B cell (primary cell): ENCODE measurements at regions not wholly inside any gene's neighbourhood (a gene's known extent, or its start where the extent isn't known, plus 50 kb on each side); places are given as distances from the start of the nearest gene placed in this dataset.

Experiments
- ATAC-seq: fragments of 200-7000 bp; cut with Tn5 transposase; one replicate; pipeline ENCODE4 v1.10.0; 2021; ENCODE audit warnings: low read depth, mild to moderate bottlenecking, moderate number of reproducible peaks, moderate library complexity
- CTCF ChIA-PET: fragments of 350-600 bp; sonication (Branson Sonifier 250); formaldehyde crosslinking; loops from one replicate; lab custom pipeline; 2021; ENCODE audit warnings: antibody characterized with exemption, inconsistent platforms; lab: Charles Lee
- POLR2A ChIA-PET: fragments of 350-600 bp; sonication (Branson Sonifier 250); formaldehyde crosslinking; loops from one replicate; lab custom pipeline; 2021; ENCODE audit warnings: antibody characterized with exemption; lab: Charles Lee
- DNase-seq: peaks from one replicate; pipeline ENCODE4 v3.0.0; 2013
- H2AFZ ChIP-seq: 2 replicates; pipeline ENCODE4 v1.6.1; 2012; ENCODE audit warnings: mild to moderate bottlenecking, low read depth, low read length; ENCODE audit not compliant: insufficient read depth, poor library complexity, severe bottlenecking
- H3K27ac ChIP-seq, 2 donors: 1 replicate in 1 of 2; 2 replicates in 1 of 2; pipeline ENCODE4 v1.5.1; 2012 to 2013; ENCODE audit warnings: low read length in 2 of 2, mild to moderate bottlenecking in 2 of 2, moderate library complexity in 1 of 2
- H3K27me3 ChIP-seq, 4 experiments: fragments of 200-600 bp in 1 of 4; sonication (generic) in 1 of 4; replicated peaks in 1 of 4; 1 replicate in 2 of 4; 2 replicates in 2 of 4; pipeline versions ENCODE4 v1.6.1 to v1.7.0; 2013 to 2016; ENCODE audit warnings: low read length in 3 of 4, mild to moderate bottlenecking in 2 of 4, mixed read lengths in 1 of 4, moderate library complexity in 1 of 4; ENCODE audit not compliant: insufficient read depth in 4 of 4, control insufficient read depth in 3 of 4; ENCODE audit errors: control extremely low read depth in 1 of 4
- H3K36me3 ChIP-seq, 2 experiments: replicated peaks in 1 of 2; 1 replicate in 1 of 2; 2 replicates in 1 of 2; pipeline versions ENCODE4 v1.6.1 to v1.7.1; 2013; ENCODE audit warnings: low read length in 1 of 2; ENCODE audit not compliant: insufficient read depth in 2 of 2, control insufficient read depth in 1 of 2; ENCODE audit errors: control extremely low read depth in 1 of 2, extremely low read depth in 1 of 2
- H3K4me1 ChIP-seq, 2 donors: fragments of 200-600 bp in 1 of 2; sonication (generic) in 1 of 2; 1 replicate in 1 of 2; 2 replicates in 1 of 2; pipeline versions ENCODE4 v1.5.1 to v1.6.1; 2013 to 2017; ENCODE audit warnings: low read length in 2 of 2; ENCODE audit not compliant: control insufficient read depth in 2 of 2, insufficient read depth in 2 of 2
- H3K4me2 ChIP-seq: replicated peaks from 2 replicates; pipeline ENCODE3; 2012; ENCODE audit warnings: mild to moderate bottlenecking, low read depth, low read length; ENCODE audit not compliant: poor library complexity, severe bottlenecking
- H3K4me3 ChIP-seq, 5 experiments: fragments of 200-600 bp in 1 of 5; sonication (generic) in 1 of 5; 1 replicate in 3 of 5; 2 replicates in 2 of 5; pipeline versions ENCODE4 v1.5.1 to v1.7.0; 2011 to 2016; ENCODE audit warnings: low read length in 4 of 5, mild to moderate bottlenecking in 4 of 5, low read depth in 2 of 5, control low read depth in 1 of 5, moderate library complexity in 1 of 5; ENCODE audit not compliant: insufficient read depth in 1 of 5; ENCODE audit errors: control extremely low read depth in 1 of 5, extremely low read depth in 1 of 5
- H3K79me2 ChIP-seq: fragments of 200-600 bp; sonication (generic); one replicate; pipeline ENCODE4 v1.6.0; 2016; ENCODE audit warnings: low read length; ENCODE audit not compliant: control insufficient read depth, insufficient read depth
- H3K9ac ChIP-seq: fragments of 200-600 bp; sonication (generic); 2 replicates; pipeline ENCODE4 v1.6.1; 2017; ENCODE audit warnings: mild to moderate bottlenecking, low read length, moderate library complexity
- H3K9me3 ChIP-seq, 3 donors: one replicate each; pipeline versions ENCODE4 v1.6.1 to v1.7.1; 2013; ENCODE audit warnings: low read length in 2 of 3; ENCODE audit not compliant: control insufficient read depth in 2 of 3, insufficient read depth in 1 of 3; ENCODE audit errors: control extremely low read depth in 1 of 3
- H4K20me1 ChIP-seq: 2 replicates; pipeline ENCODE4 v1.6.0; 2012; ENCODE audit warnings: mild to moderate bottlenecking, low read length; ENCODE audit not compliant: insufficient read depth, control insufficient read depth, poor library complexity, severe bottlenecking
- H3K27ac Mint-ChIP-seq: one replicate; pipeline ENCODE4 v1.8.0; 2021; ENCODE audit warnings: mixed read lengths
- H3K27me3 Mint-ChIP-seq: one replicate; pipeline ENCODE4 v1.8.0; 2021; ENCODE audit warnings: mixed read lengths
- H3K4me1 Mint-ChIP-seq: one replicate; pipeline ENCODE4 v1.8.0; 2021; ENCODE audit warnings: mixed read lengths
- H3K4me3 Mint-ChIP-seq: one replicate; pipeline ENCODE4 v1.8.0; 2021; ENCODE audit warnings: mixed read lengths
- H3K9me3 Mint-ChIP-seq: one replicate; pipeline ENCODE4 v1.8.0; 2022; ENCODE audit warnings: mixed read lengths; ENCODE audit not compliant: insufficient read depth
- CTCF ChIP-seq: fragments of 200-600 bp; IDR thresholded peaks from one replicate; pipeline ENCODE4 v1.8.0; 2022; ENCODE audit warnings: antibody characterized with exemption, mild to moderate bottlenecking
- EZH2 ChIP-seq: IDR thresholded peaks from 2 replicates; pipeline ENCODE4 v1.6.1; 2012; ENCODE audit warnings: borderline replicate concordance, low read depth, mild to moderate bottlenecking, moderate library complexity, low read length; ENCODE audit not compliant: insufficient read depth, poor library complexity, severe bottlenecking
- WGBS: methylation state at CpG from one replicate; pipeline ENCODE4 v1.1.5; 2013; ENCODE audit warnings: missing lambda C conversion rate; ENCODE audit not compliant: insufficient coverage; 5-methylcytosine and 5-hydroxymethylcytosine counted together
- intact Hi-C: fragments of 100-400 bp; cut with micrococcal nuclease; formaldehyde crosslinking; loops from one replicate; pipeline ENCODE4 v1.10.0; 2022

- intact Hi-C loops: no loop called here
Observed at GRCh38 chr10:118482393-118483331, 112.8 kb downstream of the PRLHR start.

More at GRCh38 chr10:118482393-118483331, 112.8 kb downstream of the PRLHR start:
- Mint-ChIP-seq H3K27me3 (no peaks in the 10 kb centered on the region), H3K4me3 (no peak overlapping the region), H3K4me1 (no peaks in the 10 kb centered on the region), H3K9me3 (no peaks in the 10 kb centered on the region), H3K27ac (no peak overlapping the region)
- H3K36me3 ChIP-seq: no peaks in the 10 kb centered on the region
- H3K27ac ChIP-seq: no peak overlapping the region
- no peak overlapping the region for H3K4me3 ChIP-seq
- CTCF ChIA-PET: no interaction called here
- no peak for TF ChIP-seq CTCF
- no peak for TF ChIP-seq EZH2
- H3K4me2 ChIP-seq: no peak overlapping the region
- no peaks in the 10 kb centered on the region for H3K27me3 ChIP-seq
- no peak overlapping the region for H2AFZ ChIP-seq
- H3K9ac ChIP-seq: no peak overlapping the region
- no peaks in the 10 kb centered on the region for H3K9me3 ChIP-seq
- no peak for DNase-seq
- POLR2A ChIA-PET: no interaction called here
- ATAC-seq: no peak
- no peaks in the 10 kb centered on the region for H4K20me1 ChIP-seq
- H3K4me1 ChIP-seq: no peaks in the 10 kb centered on the region
- WGBS: 100% methylated on average over 2 of the region's 17 CpGs
- no peaks in the 10 kb centered on the region for H3K79me2 ChIP-seq
